ENCODE measurements at regions not wholly inside any gene's neighbourhood (a gene's known extent, or its start where the extent isn't known, plus 50 kb on each side); places are given as distances from the start of the nearest gene placed in this dataset.

DNA sequence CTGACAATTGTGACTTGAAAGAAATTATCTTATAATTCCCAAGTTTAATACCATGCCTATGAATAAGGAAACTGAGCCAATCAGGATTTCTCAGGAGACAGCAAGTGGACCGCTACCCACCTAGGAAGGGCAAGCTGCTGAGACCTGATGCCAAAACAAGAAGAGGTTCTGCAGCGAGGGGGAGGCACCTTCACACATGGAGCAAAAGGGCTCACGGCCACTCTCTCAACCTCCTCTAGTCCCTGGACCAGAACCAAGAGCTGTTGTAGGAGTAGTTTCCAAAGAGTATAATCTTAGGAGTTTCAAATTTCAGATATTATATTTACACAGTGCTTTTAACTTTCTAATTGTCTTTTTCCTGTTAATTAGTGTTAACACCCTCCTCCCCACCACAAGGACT lies 154.7 kb upstream of the ETAA1 start:
- no peak for DNase-seq (ENCODE audit: extremely low spot score, unreplicated experiment)

DNA sequence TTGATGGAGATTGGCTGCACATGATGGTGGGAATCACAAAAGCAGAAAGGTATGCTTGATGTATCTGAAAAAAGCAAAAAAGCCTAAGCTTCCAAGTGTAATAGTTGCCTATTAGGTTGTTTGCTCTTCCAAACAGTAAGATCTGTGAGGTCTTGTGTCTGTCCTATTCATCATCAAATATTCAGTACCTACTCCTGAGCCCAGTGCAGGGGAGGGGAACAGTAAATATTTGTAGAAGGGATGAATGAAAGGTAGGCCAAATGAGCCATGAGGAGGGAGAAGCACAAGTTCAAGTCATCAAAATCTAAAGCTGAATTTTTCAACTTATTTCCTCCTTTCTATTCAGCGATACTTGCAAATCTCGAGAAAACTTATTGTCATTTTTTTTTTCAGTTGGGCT lies 153.2 kb upstream of the ETAA1 start:
- H3K9me3 Mint-ChIP-seq (ENCODE audit: unreplicated experiment): no peaks in the 10 kb centered on the region
- no peak for DNase-seq (ENCODE audit: extremely low spot score, unreplicated experiment)
- no peak overlapping the region for H3K4me3 Mint-ChIP-seq (ENCODE audit: unreplicated experiment)
- H3K4me1 Mint-ChIP-seq (ENCODE audit: unreplicated experiment): no peaks in the 10 kb centered on the region
- no peaks in the 10 kb centered on the region for H3K27me3 Mint-ChIP-seq (ENCODE audit: unreplicated experiment)
- TF ChIP-seq, protein P1, sequence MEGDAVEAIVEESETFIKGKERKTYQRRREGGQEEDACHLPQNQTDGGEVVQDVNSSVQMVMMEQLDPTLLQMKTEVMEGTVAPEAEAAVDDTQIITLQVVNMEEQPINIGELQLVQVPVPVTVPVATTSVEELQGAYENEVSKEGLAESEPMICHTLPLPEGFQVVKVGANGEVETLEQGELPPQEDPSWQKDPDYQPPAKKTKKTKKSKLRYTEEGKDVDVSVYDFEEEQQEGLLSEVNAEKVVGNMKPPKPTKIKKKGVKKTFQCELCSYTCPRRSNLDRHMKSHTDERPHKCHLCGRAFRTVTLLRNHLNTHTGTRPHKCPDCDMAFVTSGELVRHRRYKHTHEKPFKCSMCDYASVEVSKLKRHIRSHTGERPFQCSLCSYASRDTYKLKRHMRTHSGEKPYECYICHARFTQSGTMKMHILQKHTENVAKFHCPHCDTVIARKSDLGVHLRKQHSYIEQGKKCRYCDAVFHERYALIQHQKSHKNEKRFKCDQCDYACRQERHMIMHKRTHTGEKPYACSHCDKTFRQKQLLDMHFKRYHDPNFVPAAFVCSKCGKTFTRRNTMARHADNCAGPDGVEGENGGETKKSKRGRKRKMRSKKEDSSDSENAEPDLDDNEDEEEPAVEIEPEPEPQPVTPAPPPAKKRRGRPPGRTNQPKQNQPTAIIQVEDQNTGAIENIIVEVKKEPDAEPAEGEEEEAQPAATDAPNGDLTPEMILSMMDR (IDR thresholded peaks at IDR 0.05): no peak
- no peak overlapping the region for H3K27ac Mint-ChIP-seq (ENCODE audit: unreplicated experiment)
- H3K36me3 Mint-ChIP-seq (ENCODE audit: unreplicated experiment): no peaks in the 10 kb centered on the region

More for the DNA sequence above, 154.7 kb upstream of the ETAA1 start:
- H3K27ac Mint-ChIP-seq (ENCODE audit: unreplicated experiment): no peak overlapping the region
- TF ChIP-seq, protein P1 (IDR thresholded peaks at IDR 0.05): no peak
- H3K36me3 Mint-ChIP-seq (ENCODE audit: unreplicated experiment): no peaks in the 10 kb centered on the region
- no peaks in the 10 kb centered on the region for H3K4me1 Mint-ChIP-seq (ENCODE audit: unreplicated experiment)
- H3K27me3 Mint-ChIP-seq (ENCODE audit: unreplicated experiment): no peaks in the 10 kb centered on the region
- no peak overlapping the region for H3K4me3 Mint-ChIP-seq (ENCODE audit: unreplicated experiment)
- H3K9me3 Mint-ChIP-seq (ENCODE audit: unreplicated experiment): no peaks in the 10 kb centered on the region

DNA sequence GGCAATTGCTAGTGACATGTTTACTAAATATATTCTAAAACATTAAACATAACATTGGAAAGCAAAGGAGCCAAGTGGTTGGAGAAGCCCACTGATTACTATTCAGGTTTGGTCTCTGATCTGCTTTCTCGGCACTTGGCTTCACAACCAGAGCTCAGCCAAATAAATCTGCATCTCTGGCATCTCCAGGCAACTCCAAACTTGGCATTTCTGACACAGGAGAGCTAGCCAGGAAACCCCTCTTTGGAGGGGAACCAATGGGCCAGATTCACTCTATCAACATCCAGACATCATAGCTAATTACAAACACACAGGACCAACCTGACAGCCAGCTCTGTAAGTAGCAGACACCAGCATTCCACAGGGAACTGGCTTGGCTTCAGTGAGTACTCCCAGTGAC lies 150.3 kb upstream of the ETAA1 start:
- DNase-seq (ENCODE audit: extremely low spot score, unreplicated experiment): no peak
- H3K27me3 Mint-ChIP-seq (ENCODE audit: unreplicated experiment): no peaks in the 10 kb centered on the region
- TF ChIP-seq, protein P1 (IDR thresholded peaks at IDR 0.05): no peak
- H3K27ac Mint-ChIP-seq (ENCODE audit: unreplicated experiment): no peak overlapping the region
- no peaks in the 10 kb centered on the region for H3K36me3 Mint-ChIP-seq (ENCODE audit: unreplicated experiment)
- no peaks in the 10 kb centered on the region for H3K4me1 Mint-ChIP-seq (ENCODE audit: unreplicated experiment)
- no peaks in the 10 kb centered on the region for H3K9me3 Mint-ChIP-seq (ENCODE audit: unreplicated experiment)
- no peak overlapping the region for H3K4me3 Mint-ChIP-seq (ENCODE audit: unreplicated experiment)

DNA sequence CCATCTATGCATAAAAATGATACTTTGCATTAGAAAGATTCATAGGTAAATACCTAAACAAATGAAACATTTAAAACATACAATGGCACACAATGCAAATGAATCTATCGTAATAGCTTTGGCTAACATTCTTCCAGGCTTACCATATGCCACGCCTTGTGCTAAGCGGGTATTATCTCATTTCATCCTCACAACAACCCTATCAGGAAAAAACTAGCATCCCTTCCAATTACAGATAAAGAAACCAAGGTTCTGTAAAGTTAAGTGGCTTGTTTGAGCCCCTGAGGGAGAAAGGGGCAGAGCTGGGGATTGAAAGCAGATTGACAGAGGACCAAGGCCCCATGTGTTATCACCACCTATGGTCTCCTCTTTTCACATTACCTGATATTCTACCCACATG lies 145.4 kb upstream of the ETAA1 start:
- TF ChIP-seq, protein P1 (IDR thresholded peaks at IDR 0.05): no peak
- Mint-ChIP-seq H3K4me3 (ENCODE audit: unreplicated experiment) (no peak overlapping the region), H3K27me3 (ENCODE audit: unreplicated experiment) (no peaks in the 10 kb centered on the region), H3K9me3 (ENCODE audit: unreplicated experiment) (no peaks in the 10 kb centered on the region), H3K4me1 (ENCODE audit: unreplicated experiment) (peaks cover 12% of the 10 kb centered on the region), H3K36me3 (ENCODE audit: unreplicated experiment) (no peaks in the 10 kb centered on the region), H3K27ac (ENCODE audit: unreplicated experiment) (no peak overlapping the region)
- DNase-seq (ENCODE audit: extremely low spot score, unreplicated experiment): no peak

DNA sequence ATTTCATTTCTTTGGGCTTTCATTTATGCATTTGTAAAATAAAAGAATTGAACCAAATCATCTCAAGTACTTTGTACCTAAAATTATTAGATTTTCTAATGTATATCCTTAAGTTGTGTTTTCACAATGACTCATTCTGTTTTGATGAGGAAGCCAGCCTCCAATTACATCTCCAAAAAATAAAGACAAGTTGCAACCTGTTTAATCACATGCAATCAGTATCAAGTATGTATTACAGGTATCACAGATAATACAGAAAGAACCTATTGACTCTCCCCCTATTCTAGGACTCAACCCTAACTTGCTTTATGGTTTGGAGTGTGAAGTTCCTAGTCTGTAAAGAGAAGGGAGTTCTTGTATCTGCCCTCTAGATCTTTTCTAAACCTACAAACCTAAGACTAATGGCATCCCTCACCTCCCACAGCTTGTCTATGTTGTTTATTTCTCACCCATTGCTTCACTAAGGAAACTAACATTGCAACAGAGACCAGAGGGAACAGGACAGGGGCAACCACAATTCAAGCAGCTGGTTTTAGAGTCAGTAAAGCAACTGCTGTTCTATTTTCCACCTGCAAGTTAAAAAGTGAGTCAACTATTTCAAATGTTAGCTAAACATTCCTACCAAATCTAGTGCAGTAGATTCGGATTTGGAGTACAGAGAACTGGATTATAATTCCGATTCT lies 141.1 kb upstream of the ETAA1 start:
- Mint-ChIP-seq H3K27ac (ENCODE audit: unreplicated experiment) (no peak overlapping the region), H3K4me1 (ENCODE audit: unreplicated experiment) (peaks cover 34% of the 10 kb centered on the region), H3K9me3 (ENCODE audit: unreplicated experiment) (no peaks in the 10 kb centered on the region), H3K27me3 (ENCODE audit: unreplicated experiment) (no peaks in the 10 kb centered on the region), H3K4me3 (ENCODE audit: unreplicated experiment) (no peak overlapping the region), H3K36me3 (ENCODE audit: unreplicated experiment) (no peaks in the 10 kb centered on the region)
- TF ChIP-seq, protein P1 (IDR thresholded peaks at IDR 0.05): no peak
- no peak for DNase-seq (ENCODE audit: extremely low spot score, unreplicated experiment)
